ENCODE measurements at regions not wholly inside any gene's neighbourhood (a gene's known extent, or its start where the extent isn't known, plus 50 kb on each side); places are given as distances from the start of the nearest gene placed in this dataset.
A peak's percentile ranks its signal among the peaks of the same experiment; 100 is the strongest.
"Not testable (repeated sequence)": the region's sequence is repeated elsewhere in the genome, so short reads cannot be mapped to it uniquely, and the experiment has no call there.

DNA sequence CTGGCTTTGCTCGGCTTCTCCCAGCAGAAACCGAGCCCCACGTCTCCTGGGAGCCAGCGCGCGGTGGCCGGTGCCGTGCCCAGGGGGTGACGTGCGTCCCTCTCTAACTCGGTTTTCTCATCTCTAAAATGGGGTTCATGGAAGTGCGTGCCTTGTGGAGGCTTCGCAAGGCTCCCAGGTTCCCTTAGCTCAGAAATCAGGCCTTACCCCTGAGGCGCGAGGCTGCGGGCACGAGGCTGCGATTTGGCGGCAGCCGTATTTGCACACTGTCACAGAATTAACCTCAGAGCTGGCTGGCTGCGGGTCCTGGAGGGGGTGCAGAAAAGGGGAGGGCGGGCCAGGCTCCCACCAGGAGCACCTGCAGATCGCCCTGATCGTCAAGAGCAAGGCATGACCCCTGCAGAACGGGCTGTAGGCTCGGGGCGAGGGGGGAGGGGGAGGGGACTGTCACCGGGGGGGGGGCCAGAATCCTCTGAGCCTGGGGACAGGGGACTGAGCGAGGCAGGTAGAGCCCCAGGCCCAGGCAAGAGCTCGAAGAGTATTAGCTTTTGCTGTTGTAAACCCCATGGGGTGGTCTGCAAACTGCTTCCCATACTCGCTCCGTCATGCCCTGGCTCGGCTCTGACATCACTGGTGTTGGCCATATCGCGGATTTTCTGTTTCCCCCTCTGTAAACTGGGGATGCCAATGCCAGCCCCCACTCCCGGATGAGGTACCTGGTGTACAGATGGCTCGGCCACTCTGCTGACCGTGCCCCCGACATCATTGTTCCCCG lies 62.2 kb downstream of the CCNE1 start:
- no peaks in the 10 kb centered on the region for H3K27me3 ChIP-seq
- no peak for TF ChIP-seq POLR2A (IDR thresholded peaks at IDR 0.05)
- TF ChIP-seq, protein P1, sequence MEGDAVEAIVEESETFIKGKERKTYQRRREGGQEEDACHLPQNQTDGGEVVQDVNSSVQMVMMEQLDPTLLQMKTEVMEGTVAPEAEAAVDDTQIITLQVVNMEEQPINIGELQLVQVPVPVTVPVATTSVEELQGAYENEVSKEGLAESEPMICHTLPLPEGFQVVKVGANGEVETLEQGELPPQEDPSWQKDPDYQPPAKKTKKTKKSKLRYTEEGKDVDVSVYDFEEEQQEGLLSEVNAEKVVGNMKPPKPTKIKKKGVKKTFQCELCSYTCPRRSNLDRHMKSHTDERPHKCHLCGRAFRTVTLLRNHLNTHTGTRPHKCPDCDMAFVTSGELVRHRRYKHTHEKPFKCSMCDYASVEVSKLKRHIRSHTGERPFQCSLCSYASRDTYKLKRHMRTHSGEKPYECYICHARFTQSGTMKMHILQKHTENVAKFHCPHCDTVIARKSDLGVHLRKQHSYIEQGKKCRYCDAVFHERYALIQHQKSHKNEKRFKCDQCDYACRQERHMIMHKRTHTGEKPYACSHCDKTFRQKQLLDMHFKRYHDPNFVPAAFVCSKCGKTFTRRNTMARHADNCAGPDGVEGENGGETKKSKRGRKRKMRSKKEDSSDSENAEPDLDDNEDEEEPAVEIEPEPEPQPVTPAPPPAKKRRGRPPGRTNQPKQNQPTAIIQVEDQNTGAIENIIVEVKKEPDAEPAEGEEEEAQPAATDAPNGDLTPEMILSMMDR (IDR thresholded peaks at IDR 0.05) = peak in 1 of 3 experiments; percentile 42
- H3K36me3 ChIP-seq (ENCODE audit: low read depth, missing control alignments) = no peaks in the 10 kb centered on the region
- intact Hi-C loops (cut with DNase I; ENCODE audit: low total_unique reads) = loop anchor here (5.0 to 10.0 kb wide), 2 partner anchors 102 to 139 kb away; no protein-coding TSS in a partner anchor
- no peak for DNase-seq
- H3K4me1 ChIP-seq = peaks cover 13% of the 10 kb centered on the region
- H3K4me3 ChIP-seq = peak overlapping the region; percentile 31 to 52
- WGBS, 2 donors = 16 to 27% methylated on average over 25 to 37 of the region's 40 CpGs
- no peaks in the 10 kb centered on the region for H3K9me3 ChIP-seq
- no peak overlapping the region for H3K27ac ChIP-seq

- H3K4me1 ChIP-seq = peaks cover 13% of the 10 kb centered on the region
- intact Hi-C loops (cut with DNase I; ENCODE audit: low total_unique reads) = loop anchor here (10.0 kb wide), 1 partner anchor 141 kb away; no protein-coding TSS in a partner anchor
- 86 to 100% methylated on average over 1 to 7 of the region's 7 CpGs for WGBS, 2 donors
Observed at GRCh38 chr19:29875931-29876330, 64.1 kb downstream of the CCNE1 start.

GRCh38 chr19:29876414-29876813 lies 64.6 kb downstream of the CCNE1 start:
- Histone ChIP-seq H3K27me3 (no peaks in the 10 kb centered on the region), H3K4me3 (no peak overlapping the region), H3K36me3 (ENCODE audit: low read depth, missing control alignments) (no peaks in the 10 kb centered on the region), H3K9me3 (no peaks in the 10 kb centered on the region), H3K27ac (no peak overlapping the region), H3K4me1 (peaks cover 13% of the 10 kb centered on the region)
- no peak for DNase-seq
- 77 to 86% methylated on average over 6 of the region's 6 CpGs for WGBS, 2 donors
- no peak for TF ChIP-seq POLR2A (IDR thresholded peaks at IDR 0.05)
- TF ChIP-seq, protein P1 (IDR thresholded peaks at IDR 0.05) = no peak
- intact Hi-C loops (cut with DNase I; ENCODE audit: low total_unique reads) = loop anchor here (10.0 kb wide), 1 partner anchor 142 kb away; no protein-coding TSS in a partner anchor

More at GRCh38 chr19:29875931-29876330, 64.1 kb downstream of the CCNE1 start:
- H3K9me3 ChIP-seq = no peaks in the 10 kb centered on the region
- H3K27me3 ChIP-seq = no peaks in the 10 kb centered on the region
- TF ChIP-seq, protein P1 (IDR thresholded peaks at IDR 0.05) = no peak
- no peak for TF ChIP-seq POLR2A (IDR thresholded peaks at IDR 0.05)
- no peak for DNase-seq
- H3K27ac ChIP-seq = no peak overlapping the region
- no peaks in the 10 kb centered on the region for H3K36me3 ChIP-seq (ENCODE audit: low read depth, missing control alignments)
- no peak overlapping the region for H3K4me3 ChIP-seq

GRCh38 chr19:29876908-29877307 lies 65.1 kb downstream of the CCNE1 start:
- intact Hi-C loops (cut with DNase I; ENCODE audit: low total_unique reads) = loop anchor here (10.0 kb wide), 1 partner anchor 142 kb away; no protein-coding TSS in a partner anchor
- DNase-seq; H3K4me3 ChIP-seq; H3K27me3 ChIP-seq; H3K27ac ChIP-seq; H3K9me3 ChIP-seq; H3K36me3 ChIP-seq (ENCODE audit: low read depth, missing control alignments): not testable (repeated sequence)
- WGBS, 2 donors = 93 to 94% methylated on average over 4 of the region's 4 CpGs
- H3K4me1 ChIP-seq = peaks cover 13% of the 10 kb centered on the region

- intact Hi-C loops (cut with DNase I; ENCODE audit: low total_unique reads) = loop anchor here (10.0 kb wide), 1 partner anchor 144 kb away; no protein-coding TSS in a partner anchor
- DNase-seq = peak; percentile 66
- WGBS, 2 donors = 40 to 72% methylated on average over 8 to 17 of the region's 17 CpGs
- Histone ChIP-seq H3K4me3 (no peak overlapping the region), H3K36me3 (ENCODE audit: low read depth, missing control alignments) (no peaks in the 10 kb centered on the region), H3K27ac (no peak overlapping the region), H3K4me1 (peaks cover 6% of the 10 kb centered on the region), H3K9me3 (no peaks in the 10 kb centered on the region), H3K27me3 (no peaks in the 10 kb centered on the region)
- no peak for TF ChIP-seq POLR2A (IDR thresholded peaks at IDR 0.05)
- TF ChIP-seq, protein P1 (IDR thresholded peaks at IDR 0.05) = no peak
Observed at GRCh38 chr19:29878973-29879654, 62.9 kb upstream of the URI1 start.

Data from testis (tissue), 2 donors.